Heart right ventricle (tissue), 16 donors: ENCODE measurements at regions not wholly inside any gene's neighbourhood (a gene's known extent, or its start where the extent isn't known, plus 50 kb on each side); places are given as distances from the start of the nearest gene placed in this dataset.

Experiments
- ATAC-seq, 8 donors: fragments of 200-7000 bp; cut with Tn5 transposase; one replicate each; pipeline ENCODE4 v1.9.1; 2020; ENCODE audit warnings: mild to moderate bottlenecking in 8 of 8, moderate library complexity in 8 of 8, moderate number of reproducible peaks in 1 of 8
- DNase-seq, 2 donors: peaks; one replicate each; pipeline ENCODE4 v3.0.0-alpha.2; 2020
- H3K27ac ChIP-seq, 10 donors: fragments of 200-600 bp; sonication (generic) in 2 of 10; one replicate each; pipeline versions ENCODE4 v1.5.0 to v1.8.0; 2020 to 2022; ENCODE audit warnings: mild to moderate bottlenecking in 3 of 10
- H3K27me3 ChIP-seq, 7 donors: fragments of 200-600 bp; one replicate each; pipeline ENCODE4 v1.8.0; 2021 to 2022; ENCODE audit warnings: mild to moderate bottlenecking in 2 of 7
- H3K36me3 ChIP-seq, 9 donors: fragments of 200-600 bp; sonication (generic) in 1 of 9; one replicate each; pipeline versions ENCODE4 v1.5.0 to v1.8.0; 2020 to 2022; ENCODE audit warnings: mild to moderate bottlenecking in 2 of 9
- H3K4me1 ChIP-seq, 9 donors: fragments of 200-600 bp; sonication (generic) in 1 of 9; one replicate each; pipeline versions ENCODE4 v1.5.0 to v1.8.0; 2020 to 2022; ENCODE audit warnings: mild to moderate bottlenecking in 4 of 9
- H3K4me3 ChIP-seq, 10 donors: fragments of 200-600 bp; sonication (generic) in 2 of 10; one replicate each; pipeline versions ENCODE4 v1.5.0 to v1.8.0; 2020 to 2022; ENCODE audit warnings: mild to moderate bottlenecking in 7 of 10, moderate library complexity in 2 of 10
- H3K9me3 ChIP-seq, 11 donors: fragments of 200-600 bp in 10 of 11; sonication (generic) in 2 of 11; one replicate each; pipeline versions ENCODE4 v1.5.0 to v1.8.0; 2013 to 2022; ENCODE audit warnings: mild to moderate bottlenecking in 2 of 11, control low read depth in 1 of 11, moderate library complexity in 1 of 11
- CTCF ChIP-seq, 9 donors: fragments of 200-600 bp; sonication (generic) in 2 of 9; IDR thresholded peaks; one replicate each; pipeline versions ENCODE4 v1.5.0 to v1.8.0; 2021 to 2022; ENCODE audit warnings: antibody characterized with exemption in 9 of 9, mild to moderate bottlenecking in 5 of 9, moderate library complexity in 1 of 9
- WGBS, 2 donors: extraction: QIAGEN DNeasy Blood & Tissue Kit; methylation state at CpG; one replicate each; pipeline ENCODE4 v1.1.7; 2013; ENCODE audit warnings: inconsistent platforms in 1 of 2; 5-methylcytosine and 5-hydroxymethylcytosine counted together
- intact Hi-C, 10 donors: fragments of 100-400 bp; cut with DNase I; formaldehyde crosslinking; loops; one replicate each; pipeline versions ENCODE4 v1.11.1 to v1.14.2; 2022
- donor health status: Arrhythmogenic right ventricular cardiomyopathy.
- donor health status: ischemic (EF 13 %, LVEDD 7.1; RV severe dilation, severe dysfunction).
- donor health status: healthy with polysubstance abuse.
- donor health status: DM: no; HTN: yes; CAD: no.
- donor health status: DM: no; HTN: no; CAD: no.
- donor health status: ischemic (EF 25% LVEDD 6.9; RV normal size, moderate dysfunction).
- donor health status: ischemic (EF 25% LVEDD 5.7; RV mildly dilated, moderate dysfunction).
- donor health status: healthy.
- donor health status: DM: yes; HTN: yes; CAD: no.
- donor health status: Ischemic cardiomyopathy.
- donor health status: ischemic (EF 35%, LVEDD 5.7; RV mildly dilated, moderate dysfunction).
- donor health status: nonischemic (EF 11% LVEDD 7.7; RV severe dilation, severe dysfunction).
- donor health status: DM: yes; HTN: yes; CAD: no.
- donor health status: PGD.
- donor health status: ischemic (EF 29% LVEDD 5.4; RV normal size, mild dysfunction).
- donor health status: nonischemic (EF 23%, LVEDD 6.1; RV moderate dilation, normal function).

GRCh38 chr9:12350775-12351174, 342.4 kb upstream of the TYRP1 start:
- Histone ChIP-seq H3K9me3 (no peaks in the 10 kb centered on the region), H3K4me1 (no peaks in the 10 kb centered on the region), H3K27me3 (no peaks in the 10 kb centered on the region), H3K36me3 (no peaks in the 10 kb centered on the region), H3K4me3 (no peak overlapping the region), H3K27ac (no peak overlapping the region)
- 34 to 46% methylated on average over 1 of the region's 1 CpG for WGBS, 2 donors
- no peak for TF ChIP-seq CTCF (IDR thresholded peaks at IDR 0.05)
- intact Hi-C loops, result no loop called here
- ATAC-seq (no peak), DNase-seq (no peak)

DNA sequence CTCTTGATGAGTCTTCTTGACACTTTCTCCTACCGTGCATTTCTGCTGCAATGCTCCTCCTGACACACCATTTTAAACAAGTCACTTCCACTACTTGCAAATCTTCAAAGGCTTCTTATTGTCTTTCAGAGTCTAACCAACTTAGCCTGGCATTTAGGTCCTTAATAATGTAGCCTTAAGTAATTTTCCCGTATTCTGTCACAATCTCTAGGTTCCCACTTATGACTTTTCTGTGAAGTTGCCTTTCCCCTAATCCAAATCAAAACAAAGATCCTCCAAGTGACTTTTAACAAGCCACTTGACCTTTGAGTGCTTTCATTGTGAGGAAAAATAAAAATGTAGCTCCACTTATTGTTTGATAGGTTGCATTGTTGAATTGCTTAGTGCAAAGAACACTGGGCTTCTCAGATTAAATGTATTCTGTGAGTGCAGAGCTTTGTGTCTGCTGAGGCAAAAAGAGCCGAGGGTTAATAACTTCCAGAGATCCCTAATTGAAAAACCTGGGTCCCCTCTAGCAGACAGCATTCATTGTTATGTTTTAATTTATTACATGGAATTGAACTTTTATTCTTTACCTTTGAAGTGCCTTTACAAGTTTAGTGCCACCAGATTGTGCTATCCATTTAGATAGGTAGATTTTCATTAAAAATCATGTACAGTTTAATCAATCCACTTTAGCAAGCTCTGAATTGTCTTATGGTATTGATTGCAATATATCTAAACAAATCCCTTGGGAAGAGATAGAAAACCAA, 341.7 kb upstream of the TYRP1 start:
- Histone ChIP-seq H3K27ac (no peak overlapping the region), H3K4me3 (no peak overlapping the region), H3K36me3 (no peaks in the 10 kb centered on the region), H3K4me1 (no peaks in the 10 kb centered on the region), H3K27me3 (no peaks in the 10 kb centered on the region), H3K9me3 (no peaks in the 10 kb centered on the region)
- ATAC-seq, result no peak
- DNase-seq, result no peak
- 70 to 79% methylated on average over 3 of the region's 3 CpGs for WGBS, 2 donors
- no peak for TF ChIP-seq CTCF (IDR thresholded peaks at IDR 0.05)
- intact Hi-C loops, result no loop called here

DNA sequence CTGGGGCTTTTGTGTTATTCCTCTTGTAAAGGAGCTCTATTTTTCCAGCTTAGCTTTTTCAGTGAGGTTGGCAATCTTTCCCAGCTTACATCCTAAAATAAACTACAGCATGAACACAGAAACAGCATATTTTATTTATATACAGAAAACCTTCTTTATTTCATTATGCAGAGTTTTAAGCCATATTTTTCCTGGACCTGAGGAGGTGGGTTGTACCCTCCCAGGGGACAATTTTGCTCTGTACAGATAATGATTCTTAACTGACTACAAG, 341.2 kb upstream of the TYRP1 start:
- no peak overlapping the region for H3K4me3 ChIP-seq
- H3K36me3 ChIP-seq, result no peaks in the 10 kb centered on the region
- no peak for TF ChIP-seq CTCF (IDR thresholded peaks at IDR 0.05)
- no peaks in the 10 kb centered on the region for H3K4me1 ChIP-seq
- no peak for DNase-seq
- H3K9me3 ChIP-seq, result no peaks in the 10 kb centered on the region
- H3K27ac ChIP-seq, result no peak overlapping the region
- no peaks in the 10 kb centered on the region for H3K27me3 ChIP-seq
- intact Hi-C loops, result no loop called here
- no peak for ATAC-seq

DNA sequence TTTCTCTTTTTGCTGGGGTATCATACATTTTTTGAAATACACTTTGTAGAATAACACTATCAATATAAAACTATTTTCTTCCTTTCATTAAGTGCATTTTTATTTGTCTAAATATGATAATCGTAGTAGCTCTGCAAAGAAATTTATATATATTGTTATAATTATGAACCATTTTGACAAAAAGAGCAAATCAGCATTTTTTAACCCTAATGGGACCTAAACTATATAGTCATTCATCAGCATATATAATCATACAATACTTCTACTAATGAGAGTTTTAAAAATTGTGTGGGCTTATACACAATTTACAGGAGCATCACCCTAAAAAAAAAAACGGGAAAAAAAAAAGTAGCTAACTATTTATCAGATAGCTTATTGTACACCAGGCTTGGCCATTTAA, 329.7 kb upstream of the TYRP1 start:
- intact Hi-C loops, result loop anchor here in 1 of 10 donors (10.0 kb wide), 1 partner anchor 59 kb away; no protein-coding TSS in a partner anchor
- no peak for ATAC-seq

More for the DNA sequence above, 329.7 kb upstream of the TYRP1 start:
- DNase-seq, result no peak
- H3K36me3 ChIP-seq, result no peaks in the 10 kb centered on the region
- no peak overlapping the region for H3K4me3 ChIP-seq
- H3K9me3 ChIP-seq, result no peaks in the 10 kb centered on the region
- H3K27ac ChIP-seq, result no peak overlapping the region
- H3K4me1 ChIP-seq, result no peaks in the 10 kb centered on the region
- no peaks in the 10 kb centered on the region for H3K27me3 ChIP-seq
- WGBS, 2 donors, result 54 to 55% methylated on average over 2 of the region's 2 CpGs
- no peak for TF ChIP-seq CTCF (IDR thresholded peaks at IDR 0.05)
